H1 (cell line): ENCODE measurements at regions not wholly inside any gene's neighbourhood (a gene's known extent, or its start where the extent isn't known, plus 50 kb on each side); places are given as distances from the start of the nearest gene placed in this dataset.
A peak's percentile ranks its signal among the peaks of the same experiment; 100 is the strongest.

Experiments used
- CTCF ChIA-PET: fragments of 300-600 bp; sonication (Branson Sonifier 250); formaldehyde crosslinking; loops from one replicate; lab custom pipeline; 2021; ENCODE audit not compliant: partially characterized antibody; lab: Charles Lee
- POLR2A ChIA-PET: fragments of 300-600 bp; sonication (Branson Sonifier 250); formaldehyde crosslinking; loops from one replicate; lab custom pipeline; 2021; ENCODE audit warnings: inconsistent platforms; ENCODE audit not compliant: partially characterized antibody; lab: Charles Lee
- DNase-seq, 2 experiments: peaks; one replicate each; pipeline versions ENCODE4 v3.0.0 to v3.0.0-alpha.2; 2010 to 2022; ENCODE audit warnings: low spot score in 2 of 2, low read depth in 1 of 2, mixed read lengths in 1 of 2
- FAIRE-seq: peaks from 2 replicates; lab custom pipeline; 2011; peaks lifted over from hg19 to GRCh38; lab: Jason Lieb, UNC
- H2AFZ ChIP-seq: 2 replicates; pipeline ENCODE4 v1.8.1; 2012; ENCODE audit warnings: low read length, inconsistent platforms
- H2AK5ac ChIP-seq: 2 replicates; pipeline ENCODE4 v1.6.1; 2013; ENCODE audit warnings: low read depth, low read length
- H2BK120ac ChIP-seq: replicated peaks from 2 replicates; pipeline ENCODE3; 2013; ENCODE audit warnings: low read depth, low read length, inconsistent platforms
- H2BK12ac ChIP-seq: 2 replicates; pipeline ENCODE4 v1.6.1; 2013; ENCODE audit warnings: low read depth, low read length
- H2BK15ac ChIP-seq: 2 replicates; pipeline ENCODE4 v1.6.1; 2013; ENCODE audit warnings: low read length
- H2BK20ac ChIP-seq: 2 replicates; pipeline ENCODE4 v1.6.1; 2013; ENCODE audit warnings: low read length
- H2BK5ac ChIP-seq: 2 replicates; pipeline ENCODE4 v1.6.1; 2013; ENCODE audit warnings: low read depth, low read length
- H3K14ac ChIP-seq: 2 replicates; pipeline ENCODE4 v1.6.1; 2013; ENCODE audit warnings: inconsistent platforms; ENCODE audit not compliant: insufficient read length
- H3K18ac ChIP-seq: 2 replicates; pipeline ENCODE4 v1.6.1; 2013; ENCODE audit warnings: low read length; ENCODE audit errors: extremely low read depth
- H3K23ac ChIP-seq: 2 replicates; pipeline ENCODE4 v1.6.1; 2013; ENCODE audit warnings: inconsistent platforms; ENCODE audit not compliant: insufficient read length
- H3K23me2 ChIP-seq: 2 replicates; pipeline ENCODE4 v1.6.1; 2013; ENCODE audit warnings: low read depth, low read length
- H3K27ac ChIP-seq: 2 replicates; pipeline ENCODE4 v1.6.1; 2011; ENCODE audit warnings: low read depth, low read length, inconsistent platforms
- H3K27me3 ChIP-seq, 4 experiments: replicated peaks in 1 of 4; 1 replicate in 1 of 4; 2 replicates in 3 of 4; pipeline versions ENCODE4 v1.6.1 to v1.8.1; 2011 to 2013; ENCODE audit warnings: low read length in 3 of 4, mild to moderate bottlenecking in 3 of 4, inconsistent platforms in 2 of 4, mixed read lengths in 2 of 4, moderate library complexity in 1 of 4; ENCODE audit not compliant: control insufficient read depth in 3 of 4, insufficient read depth in 3 of 4; ENCODE audit errors: extremely low read depth in 1 of 4
- H3K36me3 ChIP-seq, 4 experiments: 2 replicates each; pipeline versions ENCODE4 v1.6.1 to v1.8.1; 2011 to 2013; ENCODE audit warnings: mild to moderate bottlenecking in 4 of 4, low read length in 3 of 4, moderate library complexity in 2 of 4, control low read depth in 1 of 4, inconsistent platforms in 1 of 4; ENCODE audit not compliant: insufficient read depth in 4 of 4, control insufficient read depth in 2 of 4
- H3K4ac ChIP-seq: replicated peaks from 2 replicates; pipeline ENCODE3; 2013; ENCODE audit warnings: low read length, low read depth, mixed read lengths, inconsistent platforms; ENCODE audit not compliant: insufficient read length
- H3K4me1 ChIP-seq, 4 experiments: replicated peaks in 1 of 4; 1 replicate in 1 of 4; 2 replicates in 3 of 4; pipeline versions ENCODE4 v1.6.1 to v1.8.1; 2011 to 2013; ENCODE audit warnings: low read length in 3 of 4, inconsistent platforms in 2 of 4, mixed read lengths in 1 of 4; ENCODE audit not compliant: insufficient read depth in 4 of 4, control insufficient read depth in 3 of 4
- H3K4me2 ChIP-seq, 2 experiments: 2 replicates each; pipeline versions ENCODE4 v1.6.1 to v1.8.1; 2011 to 2013; ENCODE audit warnings: low read depth in 2 of 2, low read length in 2 of 2, control low read depth in 1 of 2, inconsistent platforms in 1 of 2, mild to moderate bottlenecking in 1 of 2; ENCODE audit not compliant: insufficient read depth in 1 of 2
- H3K4me3 ChIP-seq, 4 experiments: fragments of 200-600, 300-600 bp in 1 of 4; sonication (generic), shearing (Covaris generic), sonication (Bioruptor Twin) in 1 of 4; 2 replicates each; pipeline versions ENCODE4 v1.5.1 to v1.8.1; 2011 to 2016; ENCODE audit warnings: low read length in 4 of 4, low read depth in 3 of 4, control low read depth in 2 of 4, inconsistent platforms in 2 of 4, mild to moderate bottlenecking in 2 of 4, mixed read lengths in 1 of 4, moderate library complexity in 1 of 4; ENCODE audit not compliant: insufficient read depth in 2 of 4; ENCODE audit errors: extremely low read depth in 1 of 4
- H3K56ac ChIP-seq: replicated peaks from 2 replicates; pipeline ENCODE3; 2013; ENCODE audit warnings: low read depth, mild to moderate bottlenecking, mixed read lengths, low read length, inconsistent platforms; ENCODE audit not compliant: insufficient read length
- H3K79me1 ChIP-seq: 2 replicates; pipeline ENCODE4 v1.6.1; 2013; ENCODE audit warnings: low read depth, low read length, control low read depth
- H3K79me2 ChIP-seq, 2 experiments: 2 replicates each; pipeline versions ENCODE4 v1.6.1 to v1.8.1; 2012 to 2013; ENCODE audit warnings: low read length in 2 of 2, mild to moderate bottlenecking in 2 of 2, inconsistent platforms in 1 of 2; ENCODE audit not compliant: insufficient read depth in 2 of 2, control insufficient read depth in 1 of 2
- H3K9ac ChIP-seq, 4 experiments: replicated peaks in 1 of 4; 1 replicate in 1 of 4; 2 replicates in 3 of 4; pipeline versions ENCODE4 v1.6.1 to v1.8.1; 2011 to 2013; ENCODE audit warnings: low read depth in 3 of 4, low read length in 3 of 4, control low read depth in 2 of 4, mild to moderate bottlenecking in 2 of 4, moderate library complexity in 2 of 4, inconsistent platforms in 1 of 4; ENCODE audit errors: extremely low read depth in 1 of 4
- H3K9me3 ChIP-seq, 2 experiments: 2 replicates each; pipeline versions ENCODE4 v1.6.1 to v1.8.1; 2012 to 2013; ENCODE audit warnings: mild to moderate bottlenecking in 2 of 2, moderate library complexity in 2 of 2, control low read depth in 1 of 2, inconsistent platforms in 1 of 2, low read depth in 1 of 2, low read length in 1 of 2, mixed read lengths in 1 of 2; ENCODE audit not compliant: insufficient read depth in 2 of 2
- H4K20me1 ChIP-seq, 2 experiments: replicated peaks in 1 of 2; 2 replicates each; pipeline versions ENCODE3 to v1.8.1; 2011 to 2013; ENCODE audit warnings: inconsistent platforms in 2 of 2, low read length in 2 of 2, mild to moderate bottlenecking in 1 of 2; ENCODE audit not compliant: insufficient read depth in 2 of 2, control insufficient read depth in 1 of 2
- H4K5ac ChIP-seq: 2 replicates; pipeline ENCODE4 v1.6.1; 2013; ENCODE audit warnings: low read length, low read depth, mixed read lengths, inconsistent platforms; ENCODE audit not compliant: insufficient read length
- H4K8ac ChIP-seq: 2 replicates; pipeline ENCODE4 v1.8.0; 2013; ENCODE audit warnings: mild to moderate bottlenecking, moderate library complexity, low read length, inconsistent platforms; ENCODE audit not compliant: insufficient read depth; ENCODE audit errors: extremely low read depth
- H4K91ac ChIP-seq: replicated peaks from 2 replicates; pipeline ENCODE3; 2013; ENCODE audit warnings: low read length, mixed read lengths, inconsistent platforms; ENCODE audit not compliant: insufficient read length
- CBX5 ChIP-seq: fragments of 300-800, 300-1000 bp; sonication (generic); IDR thresholded peaks from 2 replicates; pipeline ENCODE4 v1.7.1; 2016; ENCODE audit warnings: antibody characterized with exemption, low read length, low read depth
- CEBPB ChIP-seq: IDR thresholded peaks from 2 replicates; pipeline ENCODE4 v1.6.1; 2012; ENCODE audit warnings: low read depth, low read length
- GABPA ChIP-seq: IDR thresholded peaks from 2 replicates; pipeline ENCODE4 v1.6.1; 2011; ENCODE audit warnings: mild to moderate bottlenecking, low read length, moderate library complexity, borderline replicate concordance; ENCODE audit not compliant: insufficient read depth
- GTF2F1 ChIP-seq: IDR thresholded peaks from 2 replicates; pipeline ENCODE4 v1.6.1; 2012; ENCODE audit warnings: low read depth, low read length, improper control_type of control experiment, borderline replicate concordance
- NANOG ChIP-seq: IDR thresholded peaks from 2 replicates; pipeline ENCODE4 v1.6.1; 2011; ENCODE audit warnings: low read length, low read depth, mild to moderate bottlenecking, inconsistent platforms; ENCODE audit not compliant: insufficient read depth, poor library complexity, severe bottlenecking
- POLR2AphosphoS5 ChIP-seq: IDR thresholded peaks from 2 replicates; pipeline ENCODE4 v1.6.1; 2011; ENCODE audit warnings: low read depth, low read length
- RXRA ChIP-seq: IDR thresholded peaks from 2 replicates; pipeline ENCODE4 v1.6.1; 2011; ENCODE audit warnings: low read depth, mild to moderate bottlenecking, low read length, moderate library complexity; ENCODE audit not compliant: insufficient read depth
- SAP30 ChIP-seq: fragments of 300-600 bp; sonication (generic); IDR thresholded peaks from 2 replicates; pipeline ENCODE4 v1.7.1; 2012; ENCODE audit warnings: low read length, moderate library complexity, mild to moderate bottlenecking, inconsistent platforms; ENCODE audit not compliant: insufficient read depth, insufficient replicate concordance
- SRF ChIP-seq: IDR thresholded peaks from 2 replicates; pipeline ENCODE4 v1.6.1; 2011; ENCODE audit warnings: mild to moderate bottlenecking, low read depth, low read length, moderate library complexity
- TAF1 ChIP-seq: IDR thresholded peaks from 2 replicates; pipeline ENCODE4 v1.6.1; 2011; ENCODE audit warnings: mild to moderate bottlenecking, low read depth, low read length
- WGBS, 2 experiments: shearing (Covaris generic) in 1 of 2; methylation state at CpG; one replicate each; pipeline versions ENCODE4 v1.1.6 to v1.1.7; 2013 to 2015; ENCODE audit warnings: low lambda C conversion rate in 2 of 2, mixed read lengths in 2 of 2, inconsistent platforms in 1 of 2, low coverage in 1 of 2, missing lambda C conversion rate in 1 of 2; ENCODE audit not compliant: insufficient replicate concordance in 2 of 2, insufficient coverage in 1 of 2, insufficient read length in 1 of 2; ENCODE audit errors: extremely low coverage in 1 of 2, missing lambda C conversion rate in 1 of 2; 5-methylcytosine and 5-hydroxymethylcytosine counted together
- TF ChIP-seq, protein P1 (sequence below), 3 experiments: IDR thresholded peaks; 1 replicate in 2 of 3; 2 replicates in 1 of 3; pipeline versions ENCODE4 v1.5.1 to v1.6.1; 2011; ENCODE audit warnings: low read length in 3 of 3, mild to moderate bottlenecking in 3 of 3, inconsistent platforms in 2 of 3, low read depth in 1 of 3, moderate library complexity in 1 of 3; ENCODE audit not compliant: insufficient read depth in 1 of 3; ENCODE audit errors: control extremely low read depth in 1 of 3
- TF ChIP-seq, protein P2 (sequence below): IDR thresholded peaks from 2 replicates; pipeline ENCODE4 v1.6.1; 2012; ENCODE audit warnings: inconsistent platforms

DNA sequence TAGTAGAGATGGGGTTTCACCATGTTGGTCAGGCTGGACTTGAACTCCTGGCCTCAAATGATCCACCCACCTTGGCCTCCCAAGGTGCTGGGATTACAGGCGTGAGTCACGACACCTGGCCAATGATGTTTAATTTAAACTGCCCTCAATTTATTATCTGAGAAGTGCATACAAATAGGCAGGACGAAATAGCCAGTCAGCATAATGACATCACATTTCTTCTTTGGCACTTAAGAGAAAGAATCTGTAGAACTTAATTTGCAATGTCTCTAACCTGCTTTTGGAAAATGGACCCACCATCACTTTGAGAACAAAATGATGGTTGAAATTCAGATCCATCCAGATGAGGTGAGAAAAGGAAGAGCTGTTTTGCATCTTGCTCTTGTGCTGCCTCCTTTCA is 52.5 kb upstream of the ZNF608 start:
- FAIRE-seq = peak; percentile 32
- no peak overlapping the region for H3K4ac ChIP-seq
- H2AK5ac ChIP-seq = no peak overlapping the region
- H3K4me1 ChIP-seq = peaks cover 0 to 5% (median 0%) of the 10 kb centered on the region in 4 experiments; a peak in 2 of 7 replicates
- H4K8ac ChIP-seq = no peak overlapping the region
- H4K5ac ChIP-seq = no peak overlapping the region
- H2AFZ ChIP-seq = no peak overlapping the region
- no peak overlapping the region for H2BK15ac ChIP-seq
- H3K27ac ChIP-seq = no peak overlapping the region
- H3K23ac ChIP-seq = no peak overlapping the region
- no peaks in the 10 kb centered on the region for H3K79me2 ChIP-seq
- no peak overlapping the region for H2BK12ac ChIP-seq
- no peak overlapping the region for H2BK5ac ChIP-seq
- WGBS, 2 experiments = 84% methylated on average over 3 of the region's 3 CpGs; no CpG with 5 or more reads in 1 of the 2 experiments
- H3K14ac ChIP-seq = no peak overlapping the region
- ChIA-PET CTCF (no interaction called here), POLR2A (no interaction called here)
- no peaks in the 10 kb centered on the region for H3K79me1 ChIP-seq
- H3K9me3 ChIP-seq = no peaks in the 10 kb centered on the region
- DNase-seq = no peak
- H3K9ac ChIP-seq = no peak overlapping the region
- no peaks in the 10 kb centered on the region for H3K36me3 ChIP-seq
- H3K23me2 ChIP-seq = no peaks in the 10 kb centered on the region
- no peak overlapping the region for H3K18ac ChIP-seq
- no peak overlapping the region for H3K4me3 ChIP-seq
- H3K27me3 ChIP-seq = no peaks in the 10 kb centered on the region
- H2BK20ac ChIP-seq = no peak overlapping the region
- H2BK120ac ChIP-seq = no peak overlapping the region
- H4K20me1 ChIP-seq = no peaks in the 10 kb centered on the region
- no peak overlapping the region for H3K4me2 ChIP-seq
- H4K91ac ChIP-seq = no peak overlapping the region
- no peak overlapping the region for H3K56ac ChIP-seq
- TF ChIP-seq NANOG = no peak
- TF ChIP-seq GABPA = no peak
- no peak for TF ChIP-seq CBX5
- TF ChIP-seq, protein P1, sequence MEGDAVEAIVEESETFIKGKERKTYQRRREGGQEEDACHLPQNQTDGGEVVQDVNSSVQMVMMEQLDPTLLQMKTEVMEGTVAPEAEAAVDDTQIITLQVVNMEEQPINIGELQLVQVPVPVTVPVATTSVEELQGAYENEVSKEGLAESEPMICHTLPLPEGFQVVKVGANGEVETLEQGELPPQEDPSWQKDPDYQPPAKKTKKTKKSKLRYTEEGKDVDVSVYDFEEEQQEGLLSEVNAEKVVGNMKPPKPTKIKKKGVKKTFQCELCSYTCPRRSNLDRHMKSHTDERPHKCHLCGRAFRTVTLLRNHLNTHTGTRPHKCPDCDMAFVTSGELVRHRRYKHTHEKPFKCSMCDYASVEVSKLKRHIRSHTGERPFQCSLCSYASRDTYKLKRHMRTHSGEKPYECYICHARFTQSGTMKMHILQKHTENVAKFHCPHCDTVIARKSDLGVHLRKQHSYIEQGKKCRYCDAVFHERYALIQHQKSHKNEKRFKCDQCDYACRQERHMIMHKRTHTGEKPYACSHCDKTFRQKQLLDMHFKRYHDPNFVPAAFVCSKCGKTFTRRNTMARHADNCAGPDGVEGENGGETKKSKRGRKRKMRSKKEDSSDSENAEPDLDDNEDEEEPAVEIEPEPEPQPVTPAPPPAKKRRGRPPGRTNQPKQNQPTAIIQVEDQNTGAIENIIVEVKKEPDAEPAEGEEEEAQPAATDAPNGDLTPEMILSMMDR (IDR thresholded peaks at IDR 0.05; ENCODE audit: control extremely low read depth in 1 of 3, insufficient read depth in 1 of 3, low read depth in 1 of 3, low read length in 3 of 3) = no peak
- no peak for TF ChIP-seq TAF1
- no peak for TF ChIP-seq SRF
- TF ChIP-seq SAP30 = no peak
- no peak for TF ChIP-seq POLR2AphosphoS5
- TF ChIP-seq, protein P2, sequence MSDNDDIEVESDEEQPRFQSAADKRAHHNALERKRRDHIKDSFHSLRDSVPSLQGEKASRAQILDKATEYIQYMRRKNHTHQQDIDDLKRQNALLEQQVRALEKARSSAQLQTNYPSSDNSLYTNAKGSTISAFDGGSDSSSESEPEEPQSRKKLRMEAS = no peak
- no peak for TF ChIP-seq CEBPB
- TF ChIP-seq GTF2F1 = no peak
- TF ChIP-seq RXRA = no peak
